GM18909 (cell line): ENCODE measurements at regions not wholly inside any gene's neighbourhood (a gene's known extent, or its start where the extent isn't known, plus 50 kb on each side); places are given as distances from the start of the nearest gene placed in this dataset.
"Not testable (repeated sequence)": the region's sequence is repeated elsewhere in the genome, so short reads cannot be mapped to it uniquely, and the experiment has no call there.

ENCODE experiments used
- ATAC-seq: cut with Tn5 transposase; IDR thresholded peaks from one replicate; pipeline ENCODE4 v1.9.1; 2021; ENCODE audit warnings: mild to moderate bottlenecking; ENCODE audit not compliant: unreplicated experiment, poor library complexity

DNA sequence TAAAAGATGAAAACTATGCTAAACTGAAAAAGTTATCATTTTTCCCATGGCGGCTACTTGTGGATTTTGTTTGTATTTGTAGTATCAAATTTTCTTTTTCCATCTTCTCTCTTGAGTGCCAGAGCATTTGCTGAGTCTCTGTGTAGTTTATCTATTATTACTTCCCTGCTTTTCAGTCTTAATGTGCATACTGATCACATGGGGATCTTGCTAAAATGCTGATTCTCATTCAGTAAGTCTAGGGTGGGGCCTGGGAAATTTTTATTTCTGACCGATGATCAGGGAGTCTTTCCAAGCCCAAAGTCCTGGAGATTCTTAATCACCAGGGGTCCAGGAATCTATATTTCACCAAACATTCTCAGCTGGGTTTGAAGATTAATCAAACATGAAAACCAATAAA lies 189.0 kb upstream of the GOT2 start:
- no peak for ATAC-seq

DNA sequence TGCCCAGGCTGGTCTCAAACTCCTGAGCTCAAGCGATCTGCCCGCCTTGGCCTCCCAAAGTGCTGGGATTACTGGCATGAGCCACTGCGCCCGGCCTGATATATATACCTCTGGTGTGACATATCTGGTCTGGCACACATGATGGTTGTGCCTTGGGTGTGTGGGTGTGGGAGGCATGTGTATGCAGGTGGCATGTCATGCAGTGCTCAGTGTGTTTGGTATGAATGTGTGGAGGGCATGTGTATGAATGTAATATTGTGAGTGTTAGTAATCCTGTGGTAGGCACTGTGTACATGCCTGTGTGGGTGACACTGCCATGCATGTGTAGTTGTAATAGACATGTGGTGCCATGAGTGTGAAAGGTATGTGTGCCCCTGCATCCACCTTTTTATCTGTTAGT lies 179.3 kb upstream of the GOT2 start:
- ATAC-seq: no peak

DNA sequence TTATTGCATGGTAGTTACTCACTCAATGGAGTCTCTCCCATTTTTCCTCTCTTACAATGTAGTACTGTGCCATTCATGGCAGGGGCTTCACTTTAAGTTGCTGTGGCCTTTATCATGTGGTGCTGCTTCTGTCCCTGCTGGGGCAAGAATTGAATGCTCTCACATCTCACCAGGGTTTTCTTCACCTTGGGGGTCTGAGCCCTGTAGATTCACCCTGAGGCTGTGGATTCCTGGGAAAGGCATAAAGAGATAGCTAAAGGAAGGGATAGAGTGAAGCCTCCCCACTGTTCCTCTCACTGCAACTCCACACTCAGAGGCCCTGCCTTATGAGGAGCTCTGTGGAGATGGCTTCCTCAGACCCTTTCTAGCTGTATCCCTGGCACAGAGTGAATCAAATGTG lies 178.5 kb upstream of the GOT2 start:
- no peak for ATAC-seq

DNA sequence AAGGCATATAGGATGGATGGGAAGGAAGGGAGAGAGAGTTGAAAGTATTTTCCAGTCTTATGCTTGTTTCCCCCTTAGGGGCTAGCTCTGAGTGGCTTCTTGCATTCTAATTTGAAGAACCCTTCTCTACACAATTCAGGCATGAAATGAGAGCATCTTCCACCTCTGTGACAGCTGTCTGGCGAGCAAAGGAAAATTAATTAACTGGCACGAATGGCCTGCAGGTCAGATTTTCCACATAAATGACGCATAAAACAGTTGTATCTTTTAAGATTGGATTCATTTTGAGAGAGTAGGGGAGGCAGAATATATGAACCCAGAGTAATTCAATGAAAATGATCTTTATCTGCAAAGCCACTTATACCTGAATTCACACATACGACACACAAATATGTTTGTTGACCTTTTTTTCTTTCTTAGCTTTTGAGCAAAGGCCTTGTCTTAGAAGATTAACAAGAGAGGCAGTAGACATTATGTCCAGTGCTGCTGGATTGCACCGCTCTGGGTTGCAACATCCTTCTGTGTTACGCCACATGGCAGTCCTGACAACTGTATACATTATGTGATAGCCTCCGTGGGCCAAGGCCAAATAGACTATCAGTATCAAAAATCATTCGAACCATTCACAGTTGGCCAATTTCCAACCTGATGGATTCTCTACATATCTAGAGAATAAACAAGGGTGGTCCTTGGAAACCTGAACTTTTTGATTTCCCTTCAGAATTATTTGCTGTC lies 173.0 kb upstream of the GOT2 start:
- no peak for ATAC-seq

DNA sequence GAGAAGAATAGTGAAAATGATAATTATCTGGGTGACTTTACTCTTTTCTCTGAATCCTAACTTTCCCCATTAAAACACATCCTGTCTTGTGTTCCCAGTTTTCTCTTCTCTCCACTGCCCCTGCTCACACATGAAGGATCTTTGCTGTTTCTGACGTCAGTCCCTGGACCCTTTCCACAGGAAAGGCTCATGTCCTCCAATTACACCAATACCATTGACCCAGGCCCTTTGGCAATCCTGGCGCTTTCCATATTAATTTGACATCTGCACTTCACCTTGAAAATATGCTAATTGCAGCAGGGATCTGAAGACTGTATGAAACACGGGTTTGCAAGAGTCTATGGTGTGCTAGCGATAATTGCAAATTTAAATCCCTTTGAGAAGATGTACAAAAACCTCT lies 170.2 kb upstream of the GOT2 start:
- no peak for ATAC-seq

DNA sequence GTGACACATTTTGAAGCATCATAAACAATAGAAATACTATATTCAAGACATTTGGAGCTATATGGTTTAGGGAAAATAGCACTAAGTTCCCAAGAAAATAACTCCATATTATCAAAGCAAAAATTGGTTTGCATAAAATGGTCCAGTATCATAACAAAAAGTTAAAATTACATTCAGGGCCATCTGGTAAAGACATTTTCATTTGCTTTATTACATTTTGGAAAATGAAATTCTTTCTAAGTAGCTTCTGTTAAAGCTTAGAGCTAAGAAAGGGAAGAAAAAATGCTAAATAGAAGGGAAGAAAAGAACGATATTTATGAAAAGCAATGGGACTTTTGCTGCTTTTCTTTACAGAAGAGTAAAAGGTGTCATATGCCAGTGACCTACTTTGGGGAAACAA lies 155.4 kb upstream of the GOT2 start:
- no peak for ATAC-seq

DNA sequence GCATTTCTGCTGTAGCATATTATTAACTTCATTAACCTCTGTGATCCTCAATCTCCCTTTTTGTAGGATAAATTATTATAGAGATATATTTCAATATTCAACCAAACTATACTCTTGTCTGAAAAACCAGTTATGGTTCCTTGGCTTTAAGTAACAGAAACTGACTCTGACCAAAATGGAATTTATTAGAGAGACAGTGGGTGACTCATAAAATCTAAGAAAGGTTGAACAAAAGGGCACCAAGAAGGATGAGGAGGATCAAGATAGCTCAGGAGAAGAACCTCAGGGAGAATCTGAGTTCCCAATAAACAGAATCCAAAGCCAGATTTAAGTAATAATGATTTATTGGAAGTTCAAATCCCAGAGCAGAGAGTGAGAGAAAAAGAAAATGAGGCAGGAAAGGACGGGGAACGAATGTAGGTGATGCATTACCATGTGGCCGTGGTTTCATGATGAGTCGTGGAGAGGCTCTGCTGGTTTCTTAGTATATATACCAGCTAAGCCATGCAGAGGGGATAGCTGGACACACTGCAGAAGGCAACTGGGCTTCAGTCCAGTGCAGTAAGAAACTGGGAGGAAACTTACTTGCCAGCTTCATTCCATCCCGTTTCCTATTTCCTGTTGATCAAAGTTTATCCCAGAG lies 151.5 kb upstream of the GOT2 start:
- peak; percentile 64 for ATAC-seq

DNA sequence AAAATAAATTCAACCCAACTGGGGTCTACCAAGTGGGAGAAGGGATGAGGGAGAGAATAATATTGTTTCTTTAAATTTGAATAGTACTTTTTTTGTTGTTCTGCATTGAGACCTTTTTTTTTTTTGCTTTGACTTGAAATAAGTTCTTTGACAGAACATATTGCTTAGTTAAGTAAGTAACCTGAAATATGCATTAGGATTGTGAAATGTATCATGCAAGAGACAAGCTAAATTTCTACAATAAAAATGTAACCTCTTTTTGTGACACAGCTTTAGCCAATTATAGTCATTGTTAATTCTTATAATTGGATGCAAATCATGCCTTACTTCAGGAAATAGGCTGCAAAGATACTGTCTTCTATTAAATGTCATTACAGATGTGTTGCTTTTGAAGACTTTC lies 150.0 kb upstream of the GOT2 start:
- ATAC-seq: no peak

DNA sequence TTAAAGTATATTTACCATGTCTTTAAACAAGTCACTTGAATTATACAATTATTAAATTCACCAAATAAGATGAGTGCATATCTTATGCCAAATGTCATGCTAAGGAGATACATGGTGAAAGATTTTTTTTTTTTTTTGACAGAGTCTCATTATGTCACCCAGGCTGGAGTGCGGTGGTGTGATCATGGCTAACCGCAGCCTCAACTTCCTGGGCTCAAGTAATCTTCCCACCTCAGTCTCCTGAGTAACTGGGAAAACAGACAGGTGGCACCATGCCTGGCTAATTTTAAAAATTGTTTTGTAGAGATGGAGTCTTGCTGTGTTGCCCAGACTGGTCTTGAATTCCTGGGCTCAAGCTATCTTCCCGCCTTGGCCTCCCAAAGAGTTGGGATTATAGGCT lies 149.0 kb upstream of the GOT2 start:
- ATAC-seq: no peak

DNA sequence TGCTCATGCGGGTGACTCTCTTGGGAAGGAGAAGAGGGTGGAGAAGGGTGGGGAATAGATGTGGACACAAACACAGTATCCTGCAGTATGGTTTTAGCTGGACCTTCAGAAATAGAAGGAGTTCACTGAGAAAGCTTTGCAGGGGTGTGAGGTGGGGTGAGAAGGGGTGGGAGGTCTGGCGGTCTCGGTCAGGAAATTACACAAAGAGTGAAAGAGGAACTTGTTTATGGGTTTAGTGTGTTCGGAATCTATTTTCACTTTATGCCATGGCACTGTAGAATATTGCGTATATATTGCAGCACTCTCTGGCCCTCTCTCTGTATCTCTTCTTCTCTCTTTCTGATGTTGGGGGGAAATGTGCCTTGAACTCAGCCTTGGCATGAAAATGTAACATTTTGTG lies 148.2 kb upstream of the GOT2 start:
- ATAC-seq: peak; percentile 95

DNA sequence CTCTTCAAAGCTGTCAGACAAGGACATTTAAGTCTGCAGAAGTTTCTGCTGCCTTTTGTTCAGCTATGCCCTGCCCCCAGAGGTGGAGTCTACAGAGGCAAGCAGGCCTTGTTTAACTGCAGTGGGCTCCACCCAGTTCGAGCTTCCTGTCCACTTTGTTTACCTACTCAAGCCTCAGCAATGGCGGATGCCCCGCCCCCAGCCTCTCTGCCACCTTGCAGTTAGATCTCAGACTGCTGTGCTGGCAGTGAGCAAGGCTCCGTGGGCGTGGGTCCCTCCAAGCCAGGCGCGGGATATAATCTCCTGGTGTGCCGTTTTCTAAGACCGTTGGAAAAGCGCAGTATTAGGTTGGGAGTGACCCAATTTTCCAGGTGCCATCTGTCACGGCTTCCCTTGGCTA lies 144.5 kb upstream of the GOT2 start:
- ATAC-seq: not testable (repeated sequence)

DNA sequence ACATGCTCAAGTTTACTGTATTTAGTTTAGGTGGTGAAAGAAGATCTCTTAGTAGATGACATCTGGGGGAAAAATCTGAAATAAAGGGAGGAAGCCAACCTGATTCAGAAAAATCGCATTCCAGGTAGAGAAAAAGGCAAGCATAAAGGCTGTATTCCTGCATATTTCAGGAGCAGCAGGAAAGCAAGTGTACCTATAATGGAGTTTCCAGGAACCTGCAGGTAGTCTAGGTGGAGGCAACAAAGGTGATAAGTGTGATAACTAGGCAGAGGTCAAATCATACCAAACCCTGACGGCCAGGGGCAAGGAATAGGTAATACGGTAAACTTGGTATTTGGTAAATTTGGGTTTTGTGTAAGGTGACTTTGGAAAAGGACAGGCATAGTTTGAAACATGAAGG lies 132.8 kb upstream of the GOT2 start:
- ATAC-seq: no peak

DNA sequence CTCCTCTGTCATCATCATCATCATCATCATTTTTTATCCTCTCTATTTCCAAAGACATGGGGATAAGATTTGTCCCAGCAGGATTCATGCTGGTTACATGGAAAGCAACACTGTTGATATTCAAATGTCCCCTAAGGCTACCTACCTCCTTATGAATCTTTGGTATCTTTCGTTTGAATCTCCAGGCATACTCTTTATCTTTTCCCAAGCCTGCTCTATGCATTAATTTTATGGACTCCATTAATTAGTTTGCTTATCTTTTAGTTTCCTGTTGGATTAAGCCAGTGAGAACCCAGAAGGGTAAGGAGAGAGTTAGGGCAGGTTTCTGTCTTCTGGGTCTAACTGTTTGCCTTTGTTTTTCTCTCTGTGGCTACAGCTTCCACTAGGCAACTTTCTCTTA lies 129.6 kb upstream of the GOT2 start:
- no peak for ATAC-seq

DNA sequence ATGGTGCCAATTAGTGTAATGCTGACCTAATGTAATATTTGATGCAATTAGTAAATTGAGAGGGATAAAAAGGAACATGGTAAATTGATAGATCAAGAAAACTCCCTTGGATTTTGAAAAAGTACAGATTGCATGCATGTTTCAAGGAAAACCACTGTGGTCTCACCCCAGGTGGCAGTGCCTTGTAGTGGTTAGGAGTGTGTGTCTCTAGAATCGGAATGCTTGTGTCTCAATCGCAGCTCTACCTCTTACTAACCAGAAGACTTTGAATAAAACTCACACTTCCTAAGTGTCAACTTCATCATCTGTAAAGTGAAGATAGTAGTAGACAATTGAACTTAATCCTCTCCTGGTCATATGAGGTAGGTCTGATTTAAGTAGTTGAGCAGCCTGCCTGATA lies 128.9 kb upstream of the GOT2 start:
- ATAC-seq: no peak

DNA sequence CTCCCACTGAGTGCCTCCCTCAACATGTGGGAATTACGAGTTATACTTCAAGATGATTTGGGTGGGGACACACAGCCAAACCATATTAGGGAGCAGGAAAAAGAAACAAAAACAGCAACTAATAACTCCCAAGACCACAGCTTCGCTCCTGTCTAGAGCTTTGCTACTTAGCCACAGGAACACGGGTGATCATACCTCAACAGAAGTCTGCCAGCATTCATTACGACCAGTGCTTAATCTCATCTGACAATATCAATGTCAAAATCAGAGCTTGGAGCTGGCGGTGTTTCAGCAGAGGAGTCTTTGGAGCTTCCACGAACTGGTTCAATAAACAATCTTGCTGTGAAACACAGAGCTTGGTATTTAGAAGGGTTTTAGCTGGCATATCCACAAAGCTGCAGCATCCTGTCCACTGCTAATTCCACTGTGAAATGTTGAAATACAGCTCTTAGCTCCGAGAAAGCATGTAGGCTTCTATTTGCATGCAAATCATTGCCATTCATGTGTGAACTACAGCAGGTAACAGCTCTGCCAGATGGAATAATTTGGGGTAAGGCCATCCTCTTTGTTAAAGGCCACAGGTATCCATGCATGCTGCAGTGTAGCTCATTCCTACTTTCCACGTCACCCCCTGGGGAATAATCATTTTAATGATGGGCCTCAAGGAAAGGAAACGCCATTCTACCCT lies 128.4 kb upstream of the GOT2 start:
- no peak for ATAC-seq

DNA sequence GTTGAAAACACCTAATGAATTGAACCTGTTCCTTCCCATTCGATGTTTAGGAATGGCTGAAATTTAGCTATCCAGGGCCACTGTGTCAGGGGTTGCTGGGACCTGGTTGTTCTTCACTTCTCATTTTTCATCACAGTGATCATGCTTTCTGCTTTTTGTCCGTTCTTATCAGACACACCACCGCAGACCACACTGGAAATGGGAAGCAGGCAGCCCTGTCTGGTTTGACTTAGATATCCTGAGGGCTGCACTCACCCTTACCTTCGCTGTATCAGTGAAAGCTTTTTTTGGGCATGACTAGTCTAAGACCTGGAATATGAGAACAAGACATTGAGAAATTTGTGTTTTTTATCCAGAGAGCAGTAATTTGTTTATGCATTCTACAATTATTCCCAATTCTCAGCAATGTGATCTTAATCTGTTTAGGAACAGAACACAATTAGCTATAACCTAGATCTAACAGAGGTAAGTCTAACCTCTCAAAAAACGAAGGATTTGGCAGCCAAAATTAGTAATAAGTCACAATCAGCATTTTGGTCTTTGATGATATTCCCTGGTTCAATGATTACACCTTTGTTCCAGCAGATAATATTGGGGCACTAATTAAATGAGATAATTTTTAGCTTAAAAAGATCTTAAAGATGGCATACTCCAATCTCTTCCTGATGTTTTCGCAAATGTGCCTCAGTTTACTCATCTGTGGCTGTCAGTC lies 126.0 kb upstream of the GOT2 start:
- ATAC-seq: no peak

DNA sequence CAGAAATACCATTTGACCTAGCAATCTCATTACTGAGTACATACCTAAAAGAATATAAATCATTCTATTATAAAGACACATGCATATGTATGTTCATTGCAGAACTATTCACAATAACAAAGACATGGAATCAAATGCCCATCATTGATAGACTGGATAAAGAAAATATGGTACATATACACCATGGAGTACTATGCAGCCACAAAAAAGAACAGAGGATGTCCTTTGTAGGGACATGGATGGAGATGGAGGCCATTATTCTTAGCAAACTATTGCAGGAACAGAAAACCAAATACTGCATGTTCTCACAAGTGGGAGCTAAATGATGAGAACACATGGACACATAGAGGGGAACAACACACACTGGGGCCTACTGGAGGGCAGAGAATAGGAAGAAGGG lies 124.5 kb upstream of the GOT2 start:
- ATAC-seq: not testable (repeated sequence)

DNA sequence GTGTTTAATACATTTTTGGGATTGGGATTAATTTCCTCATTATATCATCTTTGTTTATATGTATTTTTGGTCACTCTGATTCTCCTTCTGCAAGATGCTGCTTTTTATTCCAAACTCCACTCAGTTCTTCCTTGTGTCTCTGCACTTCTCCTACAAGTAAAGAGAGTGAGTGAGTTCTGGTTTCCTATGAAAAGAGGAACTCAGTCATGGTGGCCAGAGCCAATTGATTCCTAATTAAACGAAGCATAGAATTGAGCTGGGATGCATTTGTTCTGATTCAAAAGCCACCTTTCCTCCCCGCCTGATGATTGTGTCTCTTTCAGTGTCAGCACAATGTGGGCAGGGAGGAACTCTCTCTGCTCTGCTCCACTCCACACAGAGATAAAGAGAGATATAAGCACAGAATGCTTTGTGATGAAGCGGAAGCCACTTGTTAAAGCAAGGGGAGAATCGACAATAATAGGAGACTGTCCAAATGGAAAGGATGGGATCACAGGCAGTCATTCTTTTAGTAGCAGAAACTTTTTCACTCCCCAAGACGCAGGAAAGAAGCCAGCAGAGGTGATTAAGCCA lies 121.3 kb upstream of the GOT2 start:
- no peak for ATAC-seq

DNA sequence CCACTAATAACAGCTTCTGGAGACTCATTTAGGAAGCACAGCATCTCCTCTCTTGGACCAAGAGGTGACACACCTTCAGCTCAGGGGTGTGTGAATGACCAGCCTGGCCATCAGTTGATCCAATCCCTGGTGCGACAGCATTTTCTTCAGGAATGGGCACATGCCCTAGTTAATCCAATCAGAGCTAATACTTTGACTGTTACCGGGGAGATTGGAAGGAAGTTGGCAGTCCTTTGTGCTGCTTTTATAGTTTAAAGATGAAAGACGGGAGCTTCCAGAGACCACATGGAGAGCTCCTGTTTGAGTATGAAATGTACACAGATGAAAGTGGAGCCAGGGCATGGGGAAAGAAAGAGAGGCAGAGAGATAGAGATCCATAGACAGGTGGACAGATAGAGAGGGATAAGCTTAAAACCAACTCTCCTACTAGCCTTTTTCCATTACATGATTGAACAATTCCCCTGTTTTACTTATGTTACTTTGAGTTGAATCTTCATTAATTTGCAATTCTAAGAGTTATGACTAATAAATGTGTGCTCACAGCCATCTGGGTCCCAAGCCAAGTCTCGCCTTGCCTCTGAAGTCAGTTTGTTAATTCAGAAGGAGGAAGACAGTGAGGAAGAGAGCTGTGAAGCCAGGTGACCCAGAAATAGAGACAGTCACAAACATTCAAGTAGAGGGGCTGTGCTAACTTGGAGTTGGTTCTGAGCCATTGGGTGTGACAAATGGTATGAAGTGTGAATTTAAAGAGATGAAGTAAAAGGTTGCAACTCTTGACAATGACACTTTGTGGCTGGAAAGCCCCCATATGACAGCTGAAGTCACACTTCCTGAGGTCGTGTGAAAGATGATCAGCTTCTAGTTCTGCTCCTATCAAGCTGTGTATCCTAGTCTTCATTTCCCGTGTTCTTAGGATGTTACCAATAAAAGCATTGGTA lies 120.0 kb upstream of the GOT2 start:
- peak; percentile 85 for ATAC-seq

DNA sequence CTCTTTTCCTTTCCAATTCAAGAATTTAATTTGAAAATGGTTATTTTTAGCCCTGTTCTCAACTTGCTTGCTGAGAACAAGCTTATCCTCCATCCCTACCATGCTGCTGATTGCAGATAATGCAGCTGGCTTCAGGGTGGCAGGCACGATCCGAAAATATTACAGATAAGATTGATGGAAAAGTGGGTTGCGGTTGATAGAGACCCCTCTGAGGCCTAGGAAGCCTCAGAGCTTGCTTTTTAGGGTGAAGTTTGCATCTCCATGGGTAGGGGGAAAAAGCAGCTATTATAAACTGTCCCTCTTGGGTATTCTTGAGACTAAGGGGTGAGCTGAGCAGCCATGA lies 116.5 kb upstream of the GOT2 start:
- ATAC-seq: no peak
